HCT116 (cell line): ENCODE measurements at regions not wholly inside any gene's neighbourhood (a gene's known extent, or its start where the extent isn't known, plus 50 kb on each side); places are given as distances from the start of the nearest gene placed in this dataset.

ENCODE experiments used
- ATAC-seq: fragments of 200-7000 bp; cut with Tn5 transposase; 2 replicates; pipeline ENCODE4 v1.9.1; 2020; ENCODE audit warnings: mild to moderate bottlenecking, moderate library complexity
- BruUV-seq: library from RNA; stranded (reverse); fragments of 400-500 nt; replicated peaks from 2 replicates; lab custom pipeline; 2021; lab: Mats Ljungman, UMichigan
- CTCF ChIA-PET: fragments of 300-600 bp; sonication (Branson Sonifier 250); formaldehyde crosslinking; loops from one replicate; lab custom pipeline; 2021; ENCODE audit warnings: antibody characterized with exemption; lab: Charles Lee
- POLR2A ChIA-PET: fragments of 300-600, 350-600 bp; sonication (Branson Sonifier 250); formaldehyde crosslinking; loops from one replicate; lab custom pipeline; 2021; ENCODE audit warnings: antibody characterized with exemption; lab: Charles Lee
- RAD21 ChIA-PET, 2 experiments: fragments of 300-600 bp; sonication (Branson Sonifier 250); formaldehyde crosslinking; loops; one replicate each; lab custom pipeline; 2023; ENCODE audit warnings: low total read pairs in 2 of 2; ENCODE audit not compliant: uncharacterized antibody in 2 of 2, unreplicated experiment in 2 of 2, low non-redundant PET in 1 of 2; lab: Charles Lee
- DNase-seq: peaks from one replicate; pipeline ENCODE4 v3.0.0-alpha.2; 2010; ENCODE audit warnings: low read depth, low spot score
- H2AFZ ChIP-seq: fragments of 200-600 bp; shearing (Covaris generic), sonication (generic); 2 replicates; pipeline ENCODE4 v1.6.1; 2017; ENCODE audit warnings: low read depth, mixed run types, mixed read lengths, antibody characterized with exemption, low read length; ENCODE audit not compliant: poor library complexity, severe bottlenecking
- H3K27ac ChIP-seq: 2 replicates; pipeline ENCODE4 v1.5.1; 2012; ENCODE audit warnings: low read depth, low read length
- H3K27me3 ChIP-seq: fragments of 200-600 bp; sonication (generic); 2 replicates; pipeline ENCODE4 v1.6.1; 2016; ENCODE audit warnings: mixed run types, low read length, mixed read lengths; ENCODE audit not compliant: insufficient read depth
- H3K36me3 ChIP-seq, 2 experiments: fragments of 200-500 bp in 1 of 2; fragments of 200-600 bp in 1 of 2; sonication (Bioruptor generic) in 1 of 2; sonication (generic) in 1 of 2; 2 replicates each; pipeline versions ENCODE4 v1.5.1 to v1.6.1; 2014 to 2016; ENCODE audit warnings: low read length in 2 of 2, inconsistent platforms in 1 of 2, mixed read lengths in 1 of 2, mixed run types in 1 of 2; ENCODE audit not compliant: insufficient read depth in 2 of 2, control insufficient read depth in 1 of 2
- H3K4me1 ChIP-seq, 2 experiments: fragments of 200-600 bp in 1 of 2; sonication (generic) in 1 of 2; 2 replicates each; pipeline versions ENCODE4 v1.5.1 to v1.6.1; 2012 to 2017; ENCODE audit warnings: low read length in 2 of 2, inconsistent platforms in 1 of 2, mild to moderate bottlenecking in 1 of 2, mixed read lengths in 1 of 2, mixed run types in 1 of 2, moderate library complexity in 1 of 2; ENCODE audit not compliant: insufficient read depth in 2 of 2, control insufficient read depth in 1 of 2
- H3K4me2 ChIP-seq: fragments of 200-600 bp; sonication (generic); 2 replicates; pipeline ENCODE4 v1.6.1; 2017; ENCODE audit warnings: mixed run types, low read length, mixed read lengths
- H3K4me3 ChIP-seq, 2 experiments: fragments of 200-600 bp in 1 of 2; sonication (generic) in 1 of 2; replicated peaks in 1 of 2; 2 replicates each; pipeline ENCODE4 v1.5.1; 2011 to 2016; ENCODE audit warnings: low read length in 2 of 2, control low read depth in 1 of 2, low read depth in 1 of 2, mild to moderate bottlenecking in 1 of 2, mixed read lengths in 1 of 2, mixed run types in 1 of 2
- H3K79me2 ChIP-seq: fragments of 200-600 bp; sonication (generic); 2 replicates; pipeline ENCODE4 v1.6.1; 2017; ENCODE audit warnings: mild to moderate bottlenecking, mixed run types, low read length, moderate library complexity, mixed read lengths; ENCODE audit not compliant: insufficient read depth
- H3K9ac ChIP-seq: fragments of 200-600 bp; sonication (generic); 2 replicates; pipeline ENCODE4 v1.6.1; 2016; ENCODE audit warnings: low read length, mixed read lengths
- H3K9me2 ChIP-seq: fragments of 200-600 bp; sonication (generic), shearing (Covaris generic); 2 replicates; pipeline ENCODE4 v1.6.1; 2017; ENCODE audit warnings: mixed run types, mild to moderate bottlenecking, moderate library complexity; ENCODE audit not compliant: insufficient read depth
- H3K9me3 ChIP-seq, 2 experiments: fragments of 200-500 bp in 1 of 2; fragments of 200-600 bp in 1 of 2; sonication (Bioruptor generic) in 1 of 2; sonication (generic) in 1 of 2; 2 replicates each; pipeline ENCODE4 v1.6.1; 2014 to 2017; ENCODE audit warnings: low read length in 2 of 2, mixed read lengths in 2 of 2, inconsistent platforms in 1 of 2, low read depth in 1 of 2, mild to moderate bottlenecking in 1 of 2, mixed run types in 1 of 2, moderate library complexity in 1 of 2; ENCODE audit not compliant: control insufficient read depth in 1 of 2, insufficient read depth in 1 of 2
- H4K20me1 ChIP-seq: fragments of 200-600 bp; sonication (generic), shearing (Covaris generic); 2 replicates; pipeline ENCODE4 v1.6.1; 2017; ENCODE audit warnings: mixed run types, mild to moderate bottlenecking, moderate library complexity; ENCODE audit not compliant: insufficient read depth
- ATF3 ChIP-seq: IDR thresholded peaks from 2 replicates; pipeline ENCODE4 v1.6.1; 2012
- CBX3 ChIP-seq: IDR thresholded peaks from 2 replicates; pipeline ENCODE4 v1.6.1; 2012; ENCODE audit warnings: low read depth
- CTCF ChIP-seq, 3 experiments: fragments of 200-600 bp in 1 of 3; sonication (generic) in 1 of 3; IDR thresholded peaks in 2 of 3; conservative IDR thresholded peaks in 1 of 3; 2 replicates each; pipeline ENCODE4 v1.5.1; 2012 to 2017; ENCODE audit warnings: low read depth in 2 of 3, low read length in 2 of 3, antibody characterized with exemption in 1 of 3, borderline replicate concordance in 1 of 3, control low read depth in 1 of 3, mild to moderate bottlenecking in 1 of 3, mixed read lengths in 1 of 3, mixed run types in 1 of 3, moderate library complexity in 1 of 3; ENCODE audit not compliant: insufficient read depth in 1 of 3
- EGR1 ChIP-seq: IDR thresholded peaks from 2 replicates; pipeline ENCODE4 v1.6.1; 2012; ENCODE audit warnings: low read depth
- ELF1 ChIP-seq: IDR thresholded peaks from 2 replicates; pipeline ENCODE4 v1.6.1; 2012; ENCODE audit warnings: low read depth, borderline replicate concordance
- EZH2phosphoT487 ChIP-seq: fragments of 200-600 bp; IDR thresholded peaks from 2 replicates; pipeline ENCODE4 v1.6.1; 2018; ENCODE audit warnings: antibody characterized with exemption, borderline replicate concordance
- JUND ChIP-seq: IDR thresholded peaks from 2 replicates; pipeline ENCODE4 v1.6.1; 2012
- MAX ChIP-seq: IDR thresholded peaks from 2 replicates; pipeline ENCODE4 v1.6.1; 2012
- POLR2AphosphoS5 ChIP-seq: IDR thresholded peaks from 2 replicates; pipeline ENCODE4 v1.6.1; 2011; ENCODE audit warnings: mild to moderate bottlenecking, low read depth, low read length, moderate library complexity
- RAD21 ChIP-seq: IDR thresholded peaks from 2 replicates; pipeline ENCODE4 v1.6.1; 2012; ENCODE audit warnings: low read depth, mild to moderate bottlenecking
- REST ChIP-seq: IDR thresholded peaks from 2 replicates; pipeline ENCODE4 v1.6.1; 2012; ENCODE audit warnings: low read depth
- TCF7L2 ChIP-seq: IDR thresholded peaks from 2 replicates; pipeline ENCODE4 v1.7.0; 2011; ENCODE audit warnings: borderline replicate concordance, inconsistent platforms; ENCODE audit not compliant: insufficient read depth, insufficient read length; ENCODE audit errors: extremely low read depth
- ZNF274 ChIP-seq: fragments of 200-500 bp; sonication (Bioruptor generic); IDR thresholded peaks from 2 replicates; pipeline ENCODE4 v1.6.1; 2014; ENCODE audit warnings: mild to moderate bottlenecking, low read depth, low read length, inconsistent platforms
- intact Hi-C: fragments of 100-400 bp; cut with micrococcal nuclease; formaldehyde crosslinking; loops from 2 replicates; pipeline ENCODE4 v1.10.0; 2022

- TF ChIP-seq EGR1 (no peak), ELF1 (no peak), POLR2AphosphoS5 (no peak)
These were observed 98.0 kb downstream of the BBS10 start (continued) for GRCh38 chr12:76250256-76250655.

GRCh38 chr12:76249501-76249900 lies 98.7 kb downstream of the BBS10 start:
- H3K27me3 ChIP-seq: no peaks in the 10 kb centered on the region
- ChIA-PET RAD21 (no interaction called here), POLR2A (no interaction called here), CTCF (no interaction called here)
- H2AFZ ChIP-seq: no peak overlapping the region
- TF ChIP-seq TCF7L2: no peak
- no peak for TF ChIP-seq MAX
- TF ChIP-seq CBX3: no peak
- no peaks in the 10 kb centered on the region for H3K4me1 ChIP-seq
- intact Hi-C loops: no loop called here
- no peaks in the 10 kb centered on the region for H3K9me2 ChIP-seq
- no peaks in the 10 kb centered on the region for H4K20me1 ChIP-seq
- H3K79me2 ChIP-seq: no peaks in the 10 kb centered on the region
- DNase-seq (no peak), ATAC-seq (no peak)
- H3K27ac ChIP-seq: no peak overlapping the region
- H3K36me3 ChIP-seq: no peaks in the 10 kb centered on the region
- no peak overlapping the region for H3K4me2 ChIP-seq
- no peak overlapping the region for H3K4me3 ChIP-seq
- BruUV-seq: no TSS peak
- no peak overlapping the region for H3K9ac ChIP-seq
- no peaks in the 10 kb centered on the region for H3K9me3 ChIP-seq

- Histone ChIP-seq H4K20me1 (no peaks in the 10 kb centered on the region), H3K36me3 (no peaks in the 10 kb centered on the region), H3K4me1 (no peaks in the 10 kb centered on the region), H2AFZ (no peak overlapping the region), H3K4me2 (no peak overlapping the region), H3K4me3 (no peak overlapping the region), H3K27ac (no peak overlapping the region), H3K27me3 (no peaks in the 10 kb centered on the region), H3K9ac (no peak overlapping the region), H3K9me3 (no peaks in the 10 kb centered on the region), H3K79me2 (no peaks in the 10 kb centered on the region), H3K9me2 (no peaks in the 10 kb centered on the region)
- RAD21 ChIA-PET: no interaction called here
- ATAC-seq: no peak
- intact Hi-C loops: no loop called here
- no TSS peak for BruUV-seq
- no peak for DNase-seq
- POLR2A ChIA-PET: no interaction called here
- CTCF ChIA-PET: no interaction called here
- TF ChIP-seq JUND: no peak
- no peak for TF ChIP-seq CTCF (IDR thresholded peaks at IDR 0.05 in 2 of 3, conservative IDR thresholded peaks at IDR 0.05 in 1 of 3; ENCODE audit: borderline replicate concordance in 1 of 3, insufficient read depth in 1 of 3, low read depth in 2 of 3, low read length in 2 of 3)
- no peak for TF ChIP-seq POLR2AphosphoS5
- TF ChIP-seq REST: no peak
- TF ChIP-seq MAX: no peak
- TF ChIP-seq ZNF274: no peak
- TF ChIP-seq ATF3: no peak
- no peak for TF ChIP-seq RAD21
- no peak for TF ChIP-seq EZH2phosphoT487
- TF ChIP-seq TCF7L2: no peak
These were observed 100.2 kb downstream of the BBS10 start for GRCh38 chr12:76247992-76248391.
